HG02798 (cell line): ENCODE measurements at regions not wholly inside any gene's neighbourhood (a gene's known extent, or its start where the extent isn't known, plus 50 kb on each side); places are given as distances from the start of the nearest gene placed in this dataset.
A peak's percentile ranks its signal among the peaks of the same experiment; 100 is the strongest.

Experiments used
- ATAC-seq: cut with Tn5 transposase; IDR thresholded peaks from one replicate; pipeline ENCODE4 v1.9.1; 2021; ENCODE audit warnings: mild to moderate bottlenecking; ENCODE audit not compliant: unreplicated experiment, poor library complexity

- no peak for ATAC-seq
Observed at GRCh38 chr2:225989809-225990208, 590.3 kb downstream of the NYAP2 start.

GRCh38 chr2:225980372-225980771, 580.9 kb downstream of the NYAP2 start:
- ATAC-seq: no peak

DNA sequence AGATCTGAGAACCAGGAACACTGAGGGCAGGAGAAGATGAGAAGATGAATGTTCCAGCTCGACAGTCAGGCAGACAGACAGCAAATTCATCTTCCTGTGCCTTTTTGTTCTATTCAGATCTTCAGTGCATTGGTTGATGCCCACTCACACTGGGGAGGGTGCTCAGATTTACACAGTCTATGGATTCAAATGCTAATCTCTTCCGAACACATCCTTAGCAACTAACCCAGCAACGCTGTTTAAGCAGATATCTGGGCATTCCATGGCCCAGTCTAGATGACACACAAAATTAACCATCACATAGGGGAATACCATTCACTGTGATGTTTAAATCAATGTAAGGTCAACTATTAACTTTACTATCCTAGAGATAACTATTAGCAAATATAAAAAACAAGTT, 571.9 kb downstream of the NYAP2 start:
- no peak for ATAC-seq

GRCh38 chr2:225948903-225949302, 549.4 kb downstream of the NYAP2 start:
- ATAC-seq: no peak

GRCh38 chr2:225938991-225939390, 539.5 kb downstream of the NYAP2 start:
- ATAC-seq: no peak

GRCh38 chr2:225937625-225938187, 538.2 kb downstream of the NYAP2 start:
- no peak for ATAC-seq

DNA sequence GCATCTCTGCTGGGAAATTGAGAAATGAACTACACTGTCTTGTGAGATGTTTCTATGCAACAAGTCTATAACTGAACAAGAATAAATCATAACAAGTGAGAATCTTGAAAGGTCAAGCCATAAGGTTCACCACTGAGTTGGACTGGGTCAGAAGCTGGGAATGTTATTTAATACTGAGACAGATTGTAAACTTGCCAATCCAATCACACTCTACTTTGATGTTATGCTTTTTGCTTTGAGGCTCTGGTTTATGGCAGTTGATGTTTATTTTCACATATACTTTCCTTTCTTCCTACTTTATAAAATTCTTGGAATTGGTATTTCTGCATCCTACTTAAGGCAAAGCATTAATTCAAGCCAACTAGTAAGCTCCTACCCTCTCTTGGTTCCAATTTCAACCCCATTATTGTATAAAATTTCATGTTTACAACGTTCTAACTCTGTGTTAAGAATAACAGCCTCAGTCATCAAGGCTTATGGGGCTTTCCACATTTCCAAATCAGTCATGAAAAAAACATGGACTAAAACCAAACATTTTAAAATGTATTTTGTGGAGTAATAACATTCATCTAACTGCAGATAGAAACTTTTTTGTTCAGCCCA, 533.4 kb downstream of the NYAP2 start:
- ATAC-seq: no peak

DNA sequence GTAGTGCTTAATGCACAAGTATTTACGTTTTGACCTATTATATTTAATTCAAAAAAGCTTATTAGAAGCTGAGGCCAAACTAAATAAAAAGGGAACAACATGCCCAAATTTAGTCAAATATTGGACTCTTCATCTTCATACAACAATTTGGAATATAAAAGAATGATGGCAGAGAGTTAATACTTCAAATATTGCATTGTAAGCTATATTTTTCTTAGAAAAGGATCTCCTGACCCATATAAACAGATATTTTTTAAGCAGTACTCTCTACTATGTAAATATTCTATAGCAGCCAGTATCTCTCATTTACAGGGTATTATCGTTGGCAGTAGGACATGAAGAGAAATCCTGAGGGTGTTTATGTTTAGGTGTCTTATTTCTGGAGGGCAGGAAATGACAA, 531.2 kb downstream of the NYAP2 start:
- no peak for ATAC-seq

DNA sequence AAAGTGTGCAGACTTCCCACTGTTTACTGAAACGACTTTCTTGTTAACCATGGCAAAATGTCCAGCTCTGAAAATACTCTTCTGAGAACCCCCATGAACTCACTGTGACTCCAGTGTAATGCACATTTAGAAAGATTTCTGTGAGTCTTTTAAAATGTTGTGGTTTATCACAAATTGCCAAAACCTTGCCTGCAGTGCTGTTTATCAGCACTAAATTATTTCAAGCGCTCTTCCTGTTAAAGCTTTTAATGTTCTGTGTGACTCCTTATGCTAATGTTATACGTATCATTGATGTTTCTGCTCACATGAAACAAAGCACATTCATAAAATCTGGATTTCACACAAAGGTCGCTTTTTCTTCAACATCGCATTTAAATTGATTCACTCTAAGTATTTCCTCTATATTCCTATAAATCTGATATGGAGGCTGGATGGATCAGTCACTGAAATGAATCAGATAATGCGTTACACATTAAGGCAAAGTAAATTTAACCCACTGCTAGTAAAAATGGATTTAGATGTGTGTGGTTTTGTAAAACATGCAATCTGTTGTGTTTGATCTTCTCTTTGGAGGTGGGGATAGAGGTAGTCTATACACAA, 521.2 kb downstream of the NYAP2 start:
- no peak for ATAC-seq

- ATAC-seq: no peak
Observed at GRCh38 chr2:225916692-225917091, 517.2 kb downstream of the NYAP2 start.

- ATAC-seq: no peak
Observed at GRCh38 chr2:225911019-225911418, 511.5 kb downstream of the NYAP2 start.

GRCh38 chr2:225895126-225895525, 495.6 kb downstream of the NYAP2 start:
- ATAC-seq: no peak

GRCh38 chr2:225894236-225894980, 494.9 kb downstream of the NYAP2 start:
- no peak for ATAC-seq

- no peak for ATAC-seq
Observed at GRCh38 chr2:225893151-225893550, 493.6 kb downstream of the NYAP2 start.

DNA sequence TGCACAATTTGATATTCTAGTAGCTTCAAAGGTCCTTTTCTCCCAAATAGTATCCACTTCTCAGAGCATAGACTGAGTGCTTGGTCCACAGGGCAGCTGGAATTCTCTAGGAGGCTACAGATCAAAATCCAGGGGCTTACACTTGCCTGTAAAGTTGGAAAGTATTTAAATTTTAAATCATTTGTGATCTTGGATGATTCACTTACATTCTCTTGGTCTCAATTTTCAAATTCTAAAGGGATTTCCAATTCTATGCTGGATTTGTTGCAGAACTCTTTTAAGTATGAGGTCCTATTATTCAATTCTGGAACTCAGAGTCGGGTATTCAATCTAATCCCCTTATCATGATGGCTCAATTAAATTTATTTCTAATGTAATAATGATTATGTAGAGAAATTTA, 492.3 kb downstream of the NYAP2 start:
- ATAC-seq: no peak

GRCh38 chr2:225891013-225891412, 491.5 kb downstream of the NYAP2 start:
- ATAC-seq: no peak

- peak; percentile 84 for ATAC-seq
Observed at GRCh38 chr2:225889452-225889851, 489.9 kb downstream of the NYAP2 start.

- ATAC-seq: no peak
Observed at GRCh38 chr2:225867071-225867470, 467.6 kb downstream of the NYAP2 start.

DNA sequence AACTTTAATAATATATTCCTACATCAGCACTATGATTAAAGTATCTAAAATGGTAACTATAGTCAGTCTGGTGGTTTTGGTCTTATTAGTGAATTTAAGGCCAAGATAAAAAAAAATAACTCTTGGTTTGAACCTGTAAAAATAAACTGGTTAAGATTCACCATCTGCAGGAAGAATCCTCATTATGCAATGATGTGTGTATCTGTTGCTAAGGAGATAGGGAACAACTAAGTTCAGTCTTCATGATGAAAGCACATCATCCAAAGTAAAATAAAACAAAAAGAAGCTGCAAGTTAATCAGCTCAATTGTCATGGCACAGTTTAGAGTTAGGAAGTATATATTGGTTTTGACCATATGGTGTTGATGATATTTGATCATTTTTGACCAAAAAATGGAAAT, 466.0 kb downstream of the NYAP2 start:
- ATAC-seq: no peak

DNA sequence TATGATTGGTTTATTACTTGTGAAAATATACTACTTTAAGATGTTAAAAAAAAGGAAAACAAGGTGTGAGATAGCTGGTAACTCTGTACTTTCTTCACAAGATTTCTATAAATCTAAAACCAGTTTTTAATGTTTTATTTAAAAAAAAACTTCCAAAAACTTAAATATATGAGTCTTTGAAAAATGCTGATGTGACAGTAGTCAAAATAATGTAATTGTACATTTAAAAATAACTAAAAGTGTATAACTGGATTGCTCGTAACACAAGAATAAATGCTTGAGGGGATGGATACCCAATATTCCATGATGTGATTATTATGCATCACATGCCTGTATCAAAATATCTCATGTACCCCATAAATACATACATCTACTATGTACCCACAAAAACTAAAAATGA, 464.9 kb downstream of the NYAP2 start:
- no peak for ATAC-seq

DNA sequence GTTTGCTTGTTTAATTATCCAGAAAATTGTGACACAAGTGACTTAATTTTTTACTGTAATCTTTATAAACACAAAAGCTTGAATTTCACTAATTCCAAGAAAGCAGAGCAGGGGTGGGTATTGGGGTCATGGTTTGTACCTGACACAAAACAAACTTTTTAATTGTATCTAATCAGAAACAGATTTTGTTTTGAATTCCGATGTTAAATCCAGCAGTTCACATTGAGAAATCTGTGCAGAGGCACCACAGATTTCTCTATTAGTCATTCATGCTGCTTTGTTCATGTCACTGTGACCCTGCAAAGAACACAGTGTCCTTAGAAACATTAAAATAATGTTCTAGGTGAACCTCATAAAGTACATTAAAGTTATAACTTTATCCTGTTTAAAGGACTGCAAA, 443.4 kb downstream of the NYAP2 start:
- ATAC-seq: no peak
